Fibroblast of skin of scalp (primary cell): ENCODE measurements at regions not wholly inside any gene's neighbourhood (a gene's known extent, or its start where the extent isn't known, plus 50 kb on each side); places are given as distances from the start of the nearest gene placed in this dataset.
"Not testable (repeated sequence)": the region's sequence is repeated elsewhere in the genome, so short reads cannot be mapped to it uniquely, and the experiment has no call there.

Experiments
- DNase-seq: peaks from one replicate; pipeline ENCODE4 v3.0.0-alpha.2; 2013

DNA sequence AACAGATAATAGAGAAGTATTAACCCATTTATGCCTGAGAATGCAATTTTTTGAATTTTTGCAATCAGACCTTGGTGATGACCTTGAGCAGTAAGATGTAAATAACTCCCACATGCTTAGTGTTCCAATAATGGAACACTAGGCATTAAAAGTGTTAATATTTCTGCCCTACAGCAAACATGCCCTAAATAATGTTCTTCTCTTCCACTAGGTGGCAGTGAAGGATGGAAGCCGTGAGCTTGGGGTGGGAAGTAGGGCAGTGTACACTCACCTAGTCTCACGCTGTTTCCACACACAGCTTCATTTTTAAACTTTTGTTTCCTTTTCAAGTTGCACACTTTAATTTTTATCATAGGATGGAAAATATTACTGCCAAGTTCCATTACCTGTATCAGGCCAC lies 613.1 kb upstream of the HS3ST1 start:
- DNase-seq: no peak

DNA sequence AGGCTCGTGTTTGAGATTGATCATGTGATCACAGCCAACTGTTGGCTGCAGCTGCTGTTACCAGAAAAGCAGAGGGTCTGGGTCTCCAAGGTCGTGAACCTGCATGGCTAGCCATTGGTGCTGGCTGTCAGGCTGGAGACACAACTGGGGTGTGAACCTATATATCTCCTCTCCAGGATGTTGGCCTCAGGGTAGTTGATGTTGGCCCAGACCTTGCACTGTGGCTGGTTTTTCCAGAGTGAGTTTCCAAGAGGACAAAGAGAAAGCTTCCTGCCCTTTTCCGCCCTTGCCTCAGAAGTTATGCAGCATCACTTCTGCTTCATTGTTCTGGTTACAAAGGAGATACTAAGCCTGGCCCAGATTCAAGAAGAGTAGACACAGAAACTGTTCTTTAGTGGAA lies 607.8 kb upstream of the HS3ST1 start:
- DNase-seq: no peak

DNA sequence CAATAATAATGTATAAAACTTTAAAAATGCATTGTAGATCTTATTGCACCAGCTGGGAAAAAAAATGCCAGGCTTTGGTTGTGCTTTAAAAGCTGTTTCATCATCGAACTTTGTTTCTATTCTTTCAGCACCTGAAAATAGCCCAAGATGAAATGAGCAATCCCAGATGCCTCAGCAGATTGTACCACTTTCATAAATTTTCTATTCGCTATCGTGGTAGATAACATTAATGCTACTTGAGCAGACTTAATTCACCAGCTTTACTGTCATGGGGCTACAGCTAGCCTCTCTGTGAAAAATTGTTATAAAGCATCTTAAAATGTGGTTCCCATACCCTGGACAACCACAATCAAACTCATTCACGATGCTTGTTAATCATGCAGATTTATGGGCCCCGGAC lies 599.6 kb upstream of the HS3ST1 start:
- no peak for DNase-seq

DNA sequence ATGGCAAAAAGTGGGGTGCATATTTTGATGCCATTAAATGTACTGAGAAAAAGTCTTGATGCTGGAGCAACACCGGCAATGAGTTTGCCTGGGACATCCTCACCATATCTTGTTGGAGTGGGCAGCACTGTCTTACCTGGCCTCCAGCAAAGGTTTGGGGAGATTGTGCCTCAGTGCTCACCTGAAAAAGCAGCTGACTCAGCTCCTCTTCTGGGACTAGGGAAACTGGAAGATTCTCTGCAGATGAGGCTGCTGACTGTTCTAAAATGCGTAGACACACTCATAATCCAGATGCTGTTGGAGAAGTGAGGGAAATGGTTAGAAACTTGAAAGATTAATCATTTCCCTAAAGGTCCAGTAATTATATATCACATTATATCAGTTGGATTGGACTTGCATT lies 593.7 kb upstream of the HS3ST1 start:
- no peak for DNase-seq

DNA sequence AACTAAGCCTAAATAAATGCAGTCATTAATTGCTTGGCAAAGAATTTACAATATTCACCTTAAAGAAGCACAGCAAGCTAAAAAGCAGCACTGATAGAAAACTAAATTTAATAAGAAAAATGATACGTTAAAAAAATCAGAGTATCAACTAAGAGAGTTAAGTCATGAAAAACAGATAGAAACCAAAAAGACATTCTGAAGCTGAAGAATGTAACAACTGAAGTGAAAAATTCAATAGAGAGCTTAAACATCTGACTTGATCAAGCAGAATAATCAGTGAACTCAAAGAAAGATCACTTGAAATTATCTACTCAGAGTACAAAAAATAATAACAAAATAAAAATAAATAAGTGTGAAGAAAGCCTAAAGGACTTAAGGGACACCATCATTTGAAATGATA lies 588.0 kb upstream of the HS3ST1 start:
- no peak for DNase-seq

DNA sequence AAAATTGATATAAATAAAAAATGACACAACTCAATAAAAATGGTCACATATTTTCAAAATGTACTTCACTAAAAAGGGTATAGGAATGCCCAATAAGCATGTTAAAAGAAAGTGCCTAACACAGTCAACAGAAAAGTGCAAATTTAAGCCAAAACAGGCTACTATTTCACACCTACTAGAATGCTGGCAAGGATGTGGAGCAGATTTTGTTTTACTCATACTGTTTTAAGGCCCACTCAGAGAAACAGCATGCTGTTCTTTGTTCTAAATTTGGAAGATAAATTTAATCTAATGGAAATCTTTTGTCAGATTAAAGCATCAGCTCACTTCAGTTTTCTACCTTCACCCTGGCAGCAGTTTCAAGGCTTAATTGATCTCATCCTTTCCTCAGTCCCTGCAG lies 576.8 kb upstream of the HS3ST1 start:
- DNase-seq: no peak

DNA sequence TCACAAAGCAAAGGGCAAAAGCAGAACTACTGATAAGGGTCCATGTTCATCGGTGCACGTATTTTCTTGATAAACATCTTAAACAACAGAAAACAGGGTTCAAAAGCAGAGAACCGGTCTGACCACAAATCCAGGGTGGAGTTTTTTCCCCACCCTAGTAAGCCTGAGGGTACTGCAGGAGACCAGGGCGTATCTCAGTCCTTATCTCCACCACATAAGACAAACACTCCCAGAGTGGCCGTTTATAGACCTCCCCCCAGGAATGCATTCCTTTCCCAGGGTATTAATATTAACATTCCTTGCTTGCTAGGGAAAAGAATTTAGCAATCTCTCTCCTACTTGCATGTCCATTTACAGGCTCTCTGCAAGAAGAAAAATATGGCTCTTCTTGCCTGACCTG lies 567.9 kb upstream of the HS3ST1 start:
- DNase-seq: not testable (repeated sequence)

DNA sequence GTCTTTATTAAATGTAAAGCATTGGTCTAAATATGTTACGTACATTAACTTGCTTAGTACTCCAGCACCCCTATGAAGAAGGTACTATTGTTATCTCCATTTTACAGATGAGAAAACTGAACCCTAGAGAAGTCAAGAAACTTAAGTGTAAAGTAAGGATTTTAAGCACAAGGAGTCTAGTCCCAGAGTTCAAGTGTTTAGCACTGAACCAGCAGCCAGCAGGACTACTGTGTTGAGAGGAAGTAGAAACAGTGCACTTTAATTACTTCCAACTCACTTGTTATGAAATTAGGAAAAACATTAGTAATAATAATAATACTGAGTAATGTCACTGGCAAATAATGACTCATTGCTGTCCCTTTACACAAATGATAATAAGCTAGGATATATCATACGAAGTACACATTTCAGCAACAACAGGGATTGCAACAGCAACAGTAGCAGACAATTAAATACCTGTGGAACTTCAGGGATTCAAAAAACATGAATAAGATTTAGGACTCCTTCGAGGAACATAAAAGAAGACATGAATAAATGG lies 548.1 kb upstream of the HS3ST1 start:
- DNase-seq: no peak

DNA sequence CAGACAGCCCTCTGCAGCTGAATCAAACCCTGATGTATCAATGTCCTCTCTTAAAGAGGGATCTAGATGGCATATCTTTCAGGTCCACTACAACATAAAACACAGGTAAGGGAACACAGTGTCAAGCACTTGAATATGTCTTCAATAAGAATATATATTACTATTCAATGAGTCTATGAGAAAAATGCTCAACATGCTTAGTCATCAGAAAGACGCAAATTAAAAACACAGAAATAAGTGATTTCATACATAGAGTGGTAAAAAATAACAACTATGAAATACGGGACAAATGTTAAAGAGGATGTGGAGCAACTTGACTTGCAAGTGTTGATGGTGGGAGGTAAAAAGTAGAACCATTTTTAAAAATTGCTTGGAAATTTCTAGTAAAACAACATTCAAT lies 544.6 kb upstream of the HS3ST1 start:
- no peak for DNase-seq

DNA sequence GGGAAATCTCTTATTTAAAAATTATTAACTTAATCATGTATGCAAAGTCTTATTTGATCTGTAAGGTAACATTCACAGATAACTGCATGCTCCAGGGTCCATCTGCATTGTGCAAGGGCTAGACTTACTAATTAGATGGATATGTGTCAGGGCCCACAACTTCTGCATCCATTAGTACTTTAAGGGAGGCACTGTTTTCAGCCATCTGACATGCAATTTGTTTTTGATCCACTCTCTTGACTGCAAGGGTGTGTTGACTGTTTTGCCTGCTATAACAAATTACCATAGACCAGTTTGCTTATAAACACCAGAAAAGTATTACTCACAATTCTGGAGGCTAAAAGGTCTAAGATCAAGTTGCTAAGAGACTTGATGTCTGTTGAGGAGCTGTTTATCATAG lies 542.1 kb upstream of the HS3ST1 start:
- DNase-seq: no peak

DNA sequence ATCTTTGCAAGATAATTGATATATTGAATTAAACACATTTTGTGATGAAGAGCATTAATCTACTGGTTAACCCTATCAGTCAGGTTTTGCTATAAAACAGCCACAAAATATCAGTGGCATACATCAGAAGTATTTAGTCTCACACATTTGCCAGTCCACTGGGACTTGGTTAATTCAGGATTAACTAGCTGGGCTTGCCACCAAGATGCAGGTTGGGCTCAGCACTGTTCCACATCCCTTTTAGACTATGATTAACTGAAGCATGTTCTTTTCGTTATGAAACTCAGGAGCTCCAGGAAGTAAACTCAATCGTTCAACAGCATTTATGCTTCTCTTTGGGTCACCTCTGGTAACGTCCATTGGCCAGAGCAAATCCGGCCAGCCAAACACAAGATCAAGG lies 538.1 kb upstream of the HS3ST1 start:
- DNase-seq: no peak

DNA sequence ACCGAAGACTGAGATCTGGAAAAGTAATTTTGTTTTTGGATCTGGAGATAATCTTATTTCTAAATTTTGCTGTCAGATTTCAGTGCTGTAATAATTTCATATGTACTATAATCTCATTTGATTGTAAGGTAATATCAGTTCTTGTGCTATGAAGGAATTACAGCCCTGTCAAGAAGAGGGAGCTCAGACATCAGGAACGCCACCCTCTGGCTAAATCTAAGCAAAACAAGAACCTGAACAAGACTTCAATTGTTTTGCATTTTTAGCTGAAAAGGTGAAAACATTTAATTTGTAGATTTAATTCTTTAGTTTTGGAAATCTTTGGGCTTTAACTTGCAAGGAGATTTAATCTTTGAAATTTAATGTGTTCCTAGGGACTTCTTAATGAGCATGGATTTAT lies 525.4 kb upstream of the HS3ST1 start:
- no peak for DNase-seq

DNA sequence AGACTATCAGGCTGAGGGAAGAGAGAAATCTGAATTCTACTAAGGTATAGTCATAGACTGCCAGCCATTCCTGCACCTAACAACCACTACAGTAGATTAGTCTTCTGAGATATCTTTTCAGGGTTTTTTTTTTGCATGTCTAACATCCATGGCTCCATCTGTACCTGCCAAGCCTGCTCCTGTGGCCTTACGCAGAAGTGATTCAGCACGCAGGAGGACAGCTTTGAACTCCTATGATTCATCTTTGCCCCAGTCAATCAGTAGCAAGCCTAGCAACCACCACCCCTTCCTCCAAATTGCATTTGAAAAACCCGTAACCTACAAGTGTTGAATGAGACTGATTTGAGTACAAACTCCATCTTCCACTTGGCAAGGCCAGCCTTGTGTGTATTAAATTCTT lies 520.7 kb upstream of the HS3ST1 start:
- no peak for DNase-seq

DNA sequence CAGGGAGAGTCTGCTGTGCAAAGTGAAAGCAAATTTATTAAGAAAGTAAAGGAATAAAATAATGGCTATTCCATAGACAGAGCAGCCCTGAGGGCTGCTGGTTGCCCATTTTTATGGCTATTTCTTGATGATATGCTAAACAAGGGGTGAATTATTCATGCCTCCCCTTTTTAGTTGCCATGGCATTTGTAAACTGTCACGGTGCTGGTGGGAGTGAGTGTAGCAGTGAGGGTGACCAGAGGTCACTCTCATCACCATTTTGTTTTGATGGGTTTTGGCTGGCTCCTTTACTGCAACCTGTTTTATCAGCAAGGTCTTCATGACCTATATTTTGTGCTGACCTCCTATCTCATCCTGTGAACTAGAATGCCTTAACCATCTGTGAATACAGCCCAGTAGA lies 518.9 kb upstream of the HS3ST1 start:
- not testable (repeated sequence) for DNase-seq

DNA sequence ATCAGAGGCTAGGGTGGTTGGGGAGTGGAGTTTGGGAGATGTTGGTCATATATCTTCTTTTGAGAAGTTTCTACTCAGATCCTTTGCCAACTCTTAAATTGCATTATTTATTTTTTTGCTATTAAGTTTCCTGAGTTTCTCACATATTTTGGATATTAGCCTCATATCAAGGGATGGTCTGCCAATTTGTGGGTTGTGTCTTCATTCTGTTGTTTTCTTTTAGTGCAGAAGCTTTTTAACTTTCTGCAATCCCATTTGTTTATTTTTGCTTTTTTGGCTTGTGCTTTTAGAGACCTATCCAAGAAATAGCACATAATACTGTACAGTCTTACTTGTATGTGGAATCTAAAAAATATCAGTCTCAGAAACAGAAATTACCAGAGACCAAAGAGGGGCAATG lies 509.2 kb upstream of the HS3ST1 start:
- no peak for DNase-seq

DNA sequence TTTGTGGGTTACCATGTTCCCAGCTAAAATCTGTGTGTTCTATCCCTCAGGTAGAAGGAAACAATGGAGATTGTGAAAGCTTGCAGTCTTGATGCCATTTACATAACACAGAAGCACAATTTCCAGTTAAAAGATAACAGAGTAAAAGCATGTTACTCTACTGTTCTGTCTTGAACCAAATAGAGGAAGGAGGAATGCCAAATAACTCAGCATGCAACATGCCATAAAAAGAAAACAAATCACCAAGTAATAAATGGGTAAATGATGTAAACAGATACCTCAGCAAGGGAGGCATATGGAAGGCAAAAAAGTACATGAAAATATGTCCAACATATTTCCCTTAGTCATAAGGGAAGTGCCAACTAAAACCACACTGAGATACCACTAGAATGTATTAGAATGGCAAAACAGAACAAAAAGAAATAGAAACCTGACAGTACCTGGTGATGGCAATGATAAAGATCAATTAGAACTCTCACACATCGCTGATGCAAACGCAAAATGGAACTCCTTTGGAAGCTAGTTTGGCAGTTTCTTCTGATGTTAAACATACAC lies 502.6 kb upstream of the HS3ST1 start:
- DNase-seq: no peak

DNA sequence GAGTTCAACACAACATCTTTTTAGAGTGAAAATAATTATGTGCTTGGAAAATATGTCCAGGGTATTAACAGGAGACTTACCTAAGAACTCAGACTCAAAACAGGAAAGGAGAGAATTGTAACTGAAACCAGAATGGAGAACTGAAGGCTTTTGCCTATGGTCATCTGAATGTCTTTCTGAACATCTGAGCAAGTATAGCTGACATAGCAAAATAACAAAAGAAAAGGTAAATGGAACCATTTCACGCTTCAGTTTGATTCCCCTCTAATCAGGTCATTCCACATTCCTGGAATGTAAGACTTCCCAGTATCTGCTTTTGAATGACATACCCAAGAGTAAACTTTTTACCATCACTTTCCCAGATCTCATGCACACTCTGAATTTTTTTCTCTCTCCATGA lies 500.4 kb upstream of the HS3ST1 start:
- no peak for DNase-seq

DNA sequence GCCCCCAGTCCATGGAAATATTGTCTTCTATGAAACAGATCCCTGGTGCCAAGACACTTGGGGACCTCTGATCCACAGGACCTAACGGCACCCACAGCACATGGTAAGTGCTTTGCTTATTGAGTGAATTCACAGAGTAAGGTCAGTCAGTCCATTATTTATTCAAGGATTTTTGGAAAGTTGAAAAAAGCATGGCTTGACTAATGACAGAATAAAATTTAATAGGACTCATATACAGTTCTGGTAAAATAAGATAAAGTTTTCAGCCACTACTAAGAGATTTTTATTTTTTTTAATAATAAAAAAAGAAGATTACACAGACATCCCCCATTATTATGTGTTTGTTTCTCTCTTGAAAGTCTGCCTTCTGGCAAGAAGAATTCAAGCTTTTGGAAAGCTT lies 490.6 kb upstream of the HS3ST1 start:
- no peak for DNase-seq

DNA sequence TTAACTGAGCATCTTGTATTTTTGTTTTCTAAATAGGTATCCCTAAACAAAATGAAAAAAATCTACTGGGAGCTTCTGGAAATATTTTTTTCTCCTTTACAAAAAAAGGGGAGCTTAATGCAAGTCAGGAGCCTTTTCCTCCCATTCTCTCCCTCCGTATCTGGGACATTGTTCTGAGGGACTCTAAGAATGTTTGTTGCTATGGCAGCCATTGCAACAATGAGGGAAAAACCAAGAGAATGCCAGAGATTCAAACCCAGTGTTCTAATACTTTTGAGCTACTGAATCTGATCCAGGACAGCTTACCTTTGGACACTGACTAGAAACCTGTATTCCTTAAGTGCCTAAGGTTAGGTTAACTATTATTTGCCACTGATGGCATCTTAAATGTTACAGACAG lies 485.7 kb upstream of the HS3ST1 start:
- DNase-seq: no peak

DNA sequence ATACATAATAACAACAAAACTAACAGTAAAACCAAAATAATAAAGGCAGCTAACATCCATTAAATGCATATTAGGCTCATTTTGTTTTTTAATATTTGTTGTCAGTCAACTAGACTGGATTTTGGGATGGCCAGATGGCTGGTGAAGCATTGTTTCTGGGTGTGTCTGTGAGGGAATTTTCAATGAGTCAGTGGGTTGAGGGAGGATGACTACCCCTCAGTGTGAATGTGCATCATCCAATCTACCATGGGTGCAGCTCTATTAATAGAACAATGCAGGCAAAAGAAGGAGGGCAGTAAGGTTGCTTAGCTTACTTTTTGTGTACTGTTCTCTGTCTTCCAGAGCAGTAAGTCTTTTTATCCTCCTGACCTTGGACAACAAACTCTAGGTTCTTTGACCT lies 484.2 kb upstream of the HS3ST1 start:
- DNase-seq: peak; percentile 3

DNA sequence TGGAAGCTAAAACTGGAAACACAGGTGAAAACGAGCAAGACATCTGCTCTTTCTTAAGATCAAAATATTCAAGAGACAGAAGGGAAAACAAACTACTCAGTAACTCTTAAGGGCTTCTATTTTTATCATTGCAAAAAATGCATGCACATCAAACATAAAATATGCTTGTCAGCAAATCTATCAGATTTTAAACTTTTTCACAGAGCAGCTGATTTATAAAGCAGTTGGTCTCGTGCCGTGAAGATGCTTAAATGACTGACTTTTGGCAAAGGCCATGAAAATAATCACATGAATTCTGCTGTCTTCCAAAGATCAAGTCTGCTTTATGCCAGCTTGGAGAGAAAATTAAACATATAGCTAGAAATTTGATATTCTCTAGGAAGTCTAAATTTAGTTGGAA lies 482.1 kb upstream of the HS3ST1 start:
- no peak for DNase-seq

DNA sequence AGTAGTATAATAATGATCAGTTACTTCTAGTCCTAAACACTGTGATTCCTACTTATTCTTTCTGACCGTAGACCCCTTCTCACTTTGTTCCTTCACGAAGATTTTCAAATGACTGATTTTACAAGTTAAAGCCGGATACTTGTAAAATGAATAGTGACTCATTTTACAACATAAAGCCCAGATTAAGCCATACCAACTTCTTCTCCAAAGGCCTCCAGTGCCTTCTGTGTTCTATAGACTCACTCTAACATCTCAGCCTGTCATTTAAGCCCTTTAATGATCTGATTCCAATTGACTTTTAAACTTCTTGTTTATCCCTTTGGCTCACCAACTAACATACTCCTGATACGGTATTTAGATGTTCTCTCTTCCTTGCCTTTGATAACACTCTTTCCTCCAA lies 480.0 kb upstream of the HS3ST1 start:
- no peak for DNase-seq

DNA sequence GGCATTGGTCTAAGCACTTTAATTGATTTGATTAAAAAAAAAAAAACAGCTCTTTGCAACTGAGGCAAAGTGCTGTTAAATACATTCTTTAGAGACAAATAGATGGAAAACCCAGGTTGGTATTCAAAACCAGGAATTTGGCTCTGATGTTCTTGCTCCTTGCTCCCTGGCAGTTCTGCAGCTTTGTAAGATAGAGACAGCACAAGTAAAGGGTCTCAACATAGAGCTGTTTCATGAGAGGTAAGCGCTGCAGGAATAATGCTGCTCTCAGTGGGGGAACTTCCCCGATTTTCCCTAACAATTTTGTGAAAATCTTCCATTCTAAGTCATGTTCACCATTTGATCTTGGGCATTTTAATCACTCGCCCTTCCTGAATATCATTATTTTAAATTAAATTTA lies 479.5 kb upstream of the HS3ST1 start:
- DNase-seq: no peak

DNA sequence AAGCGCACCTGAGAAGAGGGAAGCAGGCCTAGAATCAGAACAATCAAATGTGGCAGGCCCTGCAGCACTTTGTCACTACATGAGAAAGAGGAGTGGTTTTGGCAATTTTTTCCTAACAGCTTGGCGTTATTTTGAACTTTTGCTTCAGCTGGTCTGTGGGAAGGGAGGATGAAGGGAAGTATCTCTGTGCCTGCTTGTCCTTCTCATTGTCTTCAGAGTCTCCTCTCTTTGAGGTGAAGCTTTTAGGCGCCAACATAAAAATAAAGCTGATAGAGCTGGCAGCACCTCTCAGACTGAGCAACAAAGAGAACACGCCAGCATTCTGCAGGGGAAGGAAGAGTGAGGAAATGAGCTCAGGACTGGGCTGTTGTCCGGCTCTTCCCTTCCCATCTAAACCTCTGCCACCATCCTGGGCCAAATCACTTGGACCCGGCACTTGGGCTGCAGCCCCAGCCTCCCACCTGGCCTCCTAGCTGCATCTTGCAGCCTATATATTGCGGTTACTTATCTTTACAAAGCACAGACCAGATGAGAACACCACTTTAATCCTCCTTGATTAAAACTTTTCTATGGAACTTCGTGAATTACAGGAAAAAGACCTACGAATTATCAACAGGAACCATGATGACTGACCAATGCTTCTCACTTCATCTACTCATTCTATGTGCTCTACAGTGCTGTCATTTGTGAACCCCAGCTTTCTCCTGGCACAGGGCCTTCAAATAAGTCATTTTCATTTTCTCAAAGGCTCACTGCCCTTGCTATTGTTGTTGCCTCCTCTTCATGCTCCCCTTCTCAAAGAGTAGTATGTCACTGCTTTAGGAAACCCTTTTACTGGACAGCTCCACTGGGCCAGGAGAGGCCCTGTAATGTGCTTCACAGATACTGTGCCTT lies 476.4 kb upstream of the HS3ST1 start:
- DNase-seq: no peak
